Anterior cingulate cortex (tissue), 58 donors: ENCODE measurements at regions not wholly inside any gene's neighbourhood (a gene's known extent, or its start where the extent isn't known, plus 50 kb on each side); places are given as distances from the start of the nearest gene placed in this dataset.

ENCODE experiments used
- DNase-seq, 58 donors: peaks; one replicate each; lab custom pipeline; 2025; lab: John Stamatoyannopoulos, UW

DNA sequence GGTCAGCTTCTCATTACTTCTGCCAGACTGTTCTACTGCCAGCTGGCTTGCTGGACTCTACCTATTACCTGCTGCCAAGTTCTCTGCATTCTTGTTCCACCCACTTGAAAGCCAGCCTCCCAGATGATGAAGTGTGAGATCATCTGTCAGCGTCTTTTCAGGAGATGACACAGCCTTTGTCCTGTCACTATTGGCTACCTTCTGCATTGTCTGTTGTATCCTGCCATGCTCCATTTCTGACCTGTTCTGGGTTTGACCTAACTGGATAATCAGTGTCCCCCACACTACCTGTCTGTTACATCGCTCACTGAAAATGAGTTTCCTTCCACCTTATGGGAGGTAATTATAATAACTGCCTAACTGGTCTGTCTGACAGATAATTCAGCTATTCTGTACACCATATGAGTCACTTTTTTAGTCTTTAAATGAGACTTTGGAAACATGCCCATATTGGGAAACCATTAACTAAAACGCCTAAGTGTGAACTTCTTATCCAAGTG, 520.6 kb downstream of the METTL4 start:
- no peak for DNase-seq

DNA sequence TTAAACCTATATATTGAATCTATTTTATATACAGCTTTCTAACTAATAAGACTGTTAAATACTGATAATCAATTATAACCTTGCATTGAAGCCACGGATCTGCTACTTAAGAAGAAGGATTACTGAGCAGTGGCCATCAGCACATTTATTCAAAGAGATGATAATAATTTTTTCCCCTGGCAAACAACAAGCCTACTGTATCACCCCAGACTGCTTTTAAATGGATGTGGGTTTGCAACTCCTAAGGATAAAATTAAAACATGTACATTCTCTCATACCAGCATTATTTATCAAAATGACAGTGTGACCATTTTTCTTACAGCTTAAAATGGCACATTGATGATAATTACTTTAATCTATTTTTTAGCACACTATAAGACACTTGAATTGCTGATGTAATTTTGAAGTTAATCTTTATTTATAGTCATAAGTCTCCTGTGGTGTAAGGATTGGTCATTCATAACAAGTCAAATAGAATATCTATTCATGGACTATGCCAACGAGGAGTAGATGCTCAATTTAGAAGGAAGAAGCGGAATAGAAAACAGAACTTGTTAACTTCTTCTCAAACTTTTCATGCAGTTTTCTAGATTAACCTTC, 517.7 kb downstream of the METTL4 start:
- no peak for DNase-seq

DNA sequence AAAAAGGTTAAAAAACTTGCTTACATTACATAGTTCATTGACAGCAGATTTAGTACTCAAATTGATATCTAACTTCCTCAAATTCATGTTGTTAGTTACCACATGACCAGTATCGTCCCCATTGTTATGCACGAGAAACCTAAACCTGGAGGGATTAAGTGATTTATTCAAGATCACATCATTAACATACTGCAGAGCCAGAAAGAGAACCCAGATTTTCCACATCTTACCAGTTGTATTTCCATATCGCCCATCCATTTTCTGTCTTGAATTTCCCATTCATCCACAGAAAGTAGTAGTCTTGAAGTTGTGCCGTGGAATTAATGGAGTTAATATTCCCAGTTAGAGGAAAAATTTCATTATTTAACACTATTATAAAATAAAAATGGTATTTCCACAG, 512.0 kb downstream of the METTL4 start:
- DNase-seq = no peak

DNA sequence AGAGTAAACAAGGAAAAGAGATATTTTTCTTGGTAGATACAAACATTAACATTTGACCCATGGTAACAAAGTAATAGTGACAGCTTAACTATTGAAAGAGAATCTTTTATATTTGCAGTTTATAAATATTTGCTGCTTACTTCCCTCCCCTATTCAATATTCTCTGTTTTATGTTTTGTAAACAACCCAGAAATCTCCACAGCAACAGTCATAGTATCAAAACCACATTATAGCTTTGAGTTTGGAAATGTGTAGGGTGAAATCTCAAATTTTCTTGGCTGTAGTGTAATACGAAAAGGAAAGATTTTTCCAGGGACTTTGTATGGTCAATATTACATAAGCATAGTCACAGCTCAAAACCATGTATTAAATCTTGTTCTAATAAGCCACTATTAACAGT, 511.2 kb downstream of the METTL4 start:
- DNase-seq = no peak

DNA sequence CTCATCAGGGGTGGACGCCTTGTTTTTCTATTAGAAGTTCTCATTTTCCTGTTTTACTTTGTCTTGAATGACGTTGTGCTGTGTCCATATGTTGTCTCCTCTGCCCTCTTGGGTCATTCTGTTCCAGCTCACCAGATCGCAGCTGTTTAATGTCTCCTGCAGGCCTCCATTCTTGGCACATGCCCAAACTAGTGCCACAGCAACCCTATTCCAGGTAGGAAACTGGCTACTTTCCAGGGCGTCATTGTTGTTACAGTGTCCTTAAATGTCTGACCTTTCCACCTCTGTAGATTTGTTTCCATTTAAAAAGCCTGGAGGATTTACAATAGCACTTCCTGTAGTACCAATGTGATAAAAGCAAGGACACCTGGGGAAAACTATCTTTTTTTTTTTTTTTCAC, 500.7 kb downstream of the METTL4 start:
- no peak for DNase-seq

DNA sequence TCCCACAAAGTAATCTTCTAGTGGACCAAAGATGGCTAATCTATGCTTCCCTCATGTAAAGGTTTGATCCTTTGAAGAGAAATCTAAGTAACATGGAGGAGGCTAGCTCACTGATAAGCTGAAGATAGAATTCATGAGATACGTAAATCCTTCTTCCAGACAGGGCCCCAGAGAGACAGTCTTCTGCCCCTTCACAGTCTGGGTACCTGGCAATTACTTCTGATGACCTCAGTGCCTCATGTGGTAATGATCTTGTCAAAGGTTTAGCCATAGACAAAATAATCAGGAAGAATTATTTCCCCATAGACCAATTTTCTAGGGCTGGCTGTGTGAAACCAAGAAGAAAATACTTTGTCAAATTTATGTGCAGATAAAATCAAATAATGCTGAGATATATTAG, 495.8 kb downstream of the METTL4 start:
- no peak for DNase-seq

DNA sequence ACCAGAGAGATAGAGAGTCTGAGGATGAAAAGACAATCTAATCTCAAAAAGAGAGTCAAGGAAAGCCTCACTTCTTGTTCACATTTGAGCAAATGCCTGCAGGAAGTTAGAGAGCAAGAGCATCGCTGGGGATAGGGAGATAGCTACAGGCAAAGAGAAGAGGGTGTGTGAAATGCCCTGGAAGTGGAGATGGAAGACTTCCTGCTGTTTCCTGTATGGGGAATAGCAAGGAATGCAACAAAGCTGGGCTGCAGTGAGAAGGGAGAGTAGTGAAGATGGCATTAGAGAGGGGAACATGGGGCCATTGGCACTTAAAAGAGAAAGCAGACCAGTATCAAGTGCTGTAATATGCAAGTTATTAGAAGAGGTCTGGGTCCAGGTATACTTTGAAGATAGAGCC, 488.6 kb downstream of the METTL4 start:
- no peak for DNase-seq

DNA sequence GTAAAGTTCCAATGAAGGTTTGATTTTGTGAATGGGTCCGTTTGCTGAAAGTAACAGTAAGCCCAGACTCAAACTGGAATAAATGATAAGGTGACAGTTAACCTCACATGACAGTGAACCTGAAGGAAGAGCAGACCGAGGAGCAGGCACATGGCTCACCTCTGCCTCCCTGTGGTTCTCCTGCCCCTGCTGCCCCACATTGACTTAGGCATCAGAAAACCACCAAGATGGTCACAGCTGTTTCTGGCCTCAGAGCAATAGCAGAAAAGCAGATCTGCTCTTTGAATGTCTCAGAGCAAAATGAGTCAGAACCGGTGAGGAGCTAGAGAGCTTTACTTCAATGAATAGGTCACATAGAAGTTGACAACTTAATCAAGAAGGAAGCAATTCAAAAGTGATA, 487.6 kb downstream of the METTL4 start:
- no peak for DNase-seq

DNA sequence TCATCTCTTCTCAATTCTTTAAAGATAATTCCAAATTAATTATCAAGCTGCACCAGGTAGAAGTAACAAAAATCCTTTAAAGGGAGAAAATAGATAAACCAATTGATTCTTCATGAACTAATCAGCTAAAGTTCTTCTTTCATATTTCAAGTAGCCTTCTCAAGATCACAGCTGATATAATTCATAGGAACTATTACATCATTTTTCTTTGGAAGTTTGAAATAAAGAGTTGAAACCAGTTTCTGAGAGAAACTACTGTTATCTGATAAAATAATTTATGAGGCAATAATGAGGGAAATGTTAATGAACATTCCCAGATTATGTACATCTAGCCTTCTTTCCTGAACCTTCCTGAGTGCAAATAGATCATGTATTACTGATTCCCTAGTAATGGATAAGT, 484.9 kb downstream of the METTL4 start:
- no peak for DNase-seq

DNA sequence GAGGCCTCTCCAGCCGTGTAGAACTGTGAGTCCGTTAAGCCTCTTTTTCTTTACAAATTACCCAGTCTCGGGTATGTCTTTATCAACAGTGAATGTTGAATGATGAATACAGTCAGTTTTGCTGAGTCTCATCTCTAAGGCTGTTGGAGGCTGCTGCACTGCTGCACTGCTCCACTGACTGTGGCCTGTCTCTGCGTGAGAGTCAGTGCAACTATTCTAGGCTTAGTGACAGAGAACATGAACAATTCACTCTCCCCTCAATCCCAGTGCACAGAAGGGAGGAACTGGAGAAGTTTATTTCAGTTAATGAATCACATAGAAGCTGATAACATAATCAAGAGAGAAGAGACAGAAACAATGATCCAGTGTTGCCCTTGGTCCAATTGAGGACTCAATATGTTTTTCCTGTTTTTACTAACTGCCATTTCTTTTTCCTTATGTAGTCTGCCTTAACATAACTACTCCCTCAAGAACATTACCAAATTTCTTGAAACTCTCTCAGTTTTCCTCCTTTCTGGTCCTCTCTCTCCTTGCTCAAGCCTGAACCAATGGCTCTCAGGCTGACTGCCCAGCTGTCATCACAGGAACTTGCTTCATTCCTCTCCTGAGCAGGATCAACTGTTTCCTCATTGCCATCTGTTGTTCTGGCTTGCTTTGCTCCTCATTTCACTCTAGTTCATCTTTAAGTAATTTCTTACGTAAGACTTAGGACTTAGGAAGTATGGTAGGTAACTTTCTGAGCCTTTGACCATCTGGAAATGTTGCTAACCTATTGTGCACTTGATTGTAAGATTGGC, 483.2 kb downstream of the METTL4 start:
- no peak for DNase-seq

DNA sequence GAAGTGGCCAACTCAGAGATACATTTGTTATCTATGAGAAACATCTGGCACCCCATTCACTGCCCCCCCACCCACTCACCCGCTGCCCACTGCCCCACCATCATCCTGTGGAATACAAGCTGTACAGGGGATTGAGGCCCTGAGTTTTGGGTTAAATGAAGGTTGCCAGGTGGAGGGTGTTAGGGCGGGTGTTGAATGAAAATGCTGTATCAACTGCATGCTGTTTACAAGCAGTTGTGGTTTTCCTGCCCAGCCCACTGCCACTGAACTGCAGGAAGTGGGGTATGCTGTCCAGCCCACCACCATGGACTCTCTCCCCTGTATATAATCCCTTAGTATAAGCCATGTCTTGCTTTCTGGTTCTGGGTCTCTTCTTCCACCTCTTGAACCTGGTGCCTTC, 481.9 kb downstream of the METTL4 start:
- no peak for DNase-seq

DNA sequence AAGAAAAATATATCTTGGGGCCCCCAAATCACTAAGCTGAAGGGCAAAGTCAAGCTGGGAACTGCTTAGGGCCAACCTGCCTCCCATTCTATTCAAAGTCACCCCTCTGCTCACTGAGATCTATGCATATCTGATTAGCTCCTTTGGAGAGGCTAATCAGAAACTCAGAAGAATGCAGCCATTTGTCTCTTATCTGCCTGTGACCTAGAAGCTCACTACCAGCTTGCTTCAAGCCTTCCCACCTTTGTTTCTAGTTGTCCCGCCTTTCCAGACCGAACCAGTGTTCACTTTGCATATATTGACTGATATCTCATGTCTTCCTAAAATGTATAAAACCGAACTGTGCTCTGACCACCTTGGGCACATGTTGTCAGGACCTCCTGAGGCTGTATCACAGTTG, 479.4 kb downstream of the METTL4 start:
- no peak for DNase-seq

DNA sequence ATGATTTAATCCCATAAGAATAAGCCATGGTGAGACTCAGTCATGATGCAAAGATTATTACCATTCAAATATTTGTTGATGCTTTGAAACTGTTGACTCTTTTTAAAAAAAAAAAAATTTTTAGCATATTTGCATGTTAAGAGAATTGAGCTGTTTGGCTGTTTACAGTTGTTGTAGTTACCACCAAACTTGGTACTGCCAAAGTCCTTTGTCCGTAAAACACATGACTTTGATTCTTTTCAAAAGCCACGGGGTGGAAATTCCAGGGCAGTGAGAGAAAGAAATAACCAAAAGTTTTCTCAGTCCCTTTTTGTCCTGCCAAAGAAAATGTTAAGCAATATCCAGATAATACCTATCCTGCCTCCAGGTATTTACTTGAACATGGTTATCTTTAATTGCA, 474.8 kb downstream of the METTL4 start:
- no peak for DNase-seq

DNA sequence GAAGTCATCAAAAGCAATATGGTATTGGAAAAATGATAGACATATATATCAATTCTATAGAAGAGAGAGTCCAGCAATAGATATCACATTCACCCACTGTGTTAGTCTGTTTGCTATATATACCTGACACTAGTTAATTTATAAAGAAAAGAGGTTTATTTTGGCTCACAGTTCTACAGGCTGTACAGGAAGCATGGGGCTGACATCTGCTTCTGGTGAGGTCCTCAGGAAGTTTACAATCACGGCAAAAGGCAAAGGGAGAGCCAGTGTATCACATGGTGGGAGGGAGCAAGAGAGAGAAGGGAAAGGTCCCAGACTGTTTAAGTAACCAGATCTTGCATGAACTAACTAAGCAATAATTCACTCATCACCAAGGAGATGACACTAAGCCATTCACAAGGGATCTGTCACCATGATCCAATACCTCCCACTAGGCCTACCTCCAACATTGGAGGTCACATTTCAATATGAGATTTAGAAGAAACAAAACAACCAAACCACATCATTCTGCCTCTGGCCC, 470.6 kb downstream of the METTL4 start:
- no peak for DNase-seq

DNA sequence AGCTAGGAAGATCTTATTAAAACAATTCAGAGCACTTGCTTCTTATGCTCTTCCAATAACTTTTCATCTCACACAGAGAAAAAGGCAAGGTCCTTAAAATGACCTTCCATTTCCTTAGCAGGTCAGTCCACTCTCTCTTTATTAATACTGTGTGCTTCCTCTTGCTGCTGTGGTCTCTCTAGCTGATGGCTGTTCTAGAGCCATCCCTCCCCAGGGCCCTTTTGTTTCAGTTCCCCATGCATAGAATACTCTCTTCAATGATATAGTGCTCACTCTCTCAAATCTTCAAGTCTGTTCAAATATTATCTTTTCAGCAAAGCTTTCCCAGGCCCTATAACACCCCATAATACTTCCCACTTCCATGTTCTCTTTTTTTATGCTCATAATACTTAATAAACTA, 469.3 kb downstream of the METTL4 start:
- DNase-seq = no peak

DNA sequence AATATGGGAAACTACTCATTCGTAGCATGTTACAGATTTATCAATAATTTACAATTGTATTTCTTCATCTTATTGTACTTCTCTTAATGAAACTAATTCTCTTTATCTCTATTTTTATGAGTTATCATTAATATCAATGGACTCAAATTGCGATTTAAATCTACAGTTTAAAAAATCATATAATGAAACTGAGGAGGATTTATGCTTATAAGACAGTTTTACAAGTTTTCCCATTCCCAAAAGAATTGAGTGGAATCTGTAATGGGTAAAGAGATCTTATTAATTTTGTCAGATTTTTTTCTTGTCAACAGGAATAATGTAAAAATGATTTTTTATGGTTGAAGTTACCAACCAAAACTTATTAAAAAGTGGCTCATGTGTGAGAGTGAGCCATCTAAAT, 468.0 kb downstream of the METTL4 start:
- DNase-seq = no peak

DNA sequence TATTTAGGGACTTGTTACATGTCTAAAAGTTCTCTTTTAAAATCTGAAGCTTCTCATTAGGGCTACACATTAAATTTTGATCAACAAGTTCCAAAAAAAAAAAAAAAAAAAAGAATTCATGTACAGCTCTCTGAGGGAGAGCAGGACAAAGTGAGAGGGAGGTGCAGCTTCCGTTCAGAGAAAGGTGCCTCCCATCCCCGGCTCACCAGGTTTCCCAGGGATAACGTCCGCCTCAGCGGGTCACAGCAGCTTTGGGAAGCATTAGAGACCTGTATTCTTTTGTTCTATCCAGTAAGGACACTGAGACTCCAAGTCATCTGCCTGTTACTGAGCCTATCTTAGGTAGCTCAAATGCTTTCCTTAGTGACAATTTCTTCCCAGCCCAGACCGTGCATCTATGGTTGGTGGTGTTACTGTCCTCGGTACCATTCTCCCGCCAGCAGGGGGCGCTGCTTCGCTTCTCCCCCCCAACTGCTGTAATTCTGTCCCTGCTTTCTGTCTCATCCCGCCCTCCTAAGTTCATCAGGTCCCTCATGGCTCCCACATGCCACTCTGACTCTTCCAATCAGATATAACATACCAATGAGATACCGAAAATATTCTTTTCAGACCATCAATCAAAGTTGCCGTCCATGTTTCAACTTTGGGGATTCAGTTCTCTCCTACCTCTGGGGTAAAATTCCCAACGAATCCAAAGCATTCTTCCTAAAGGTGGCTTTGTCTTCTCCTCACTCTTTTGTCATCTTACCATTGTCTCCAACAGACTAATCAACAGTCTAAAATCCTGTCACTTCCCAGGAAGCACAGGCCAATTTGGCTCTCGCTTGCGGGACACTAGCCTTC, 466.5 kb downstream of the METTL4 start:
- DNase-seq = peak in 14 of 58 donors; percentile 2 to 29 (median 4)

DNA sequence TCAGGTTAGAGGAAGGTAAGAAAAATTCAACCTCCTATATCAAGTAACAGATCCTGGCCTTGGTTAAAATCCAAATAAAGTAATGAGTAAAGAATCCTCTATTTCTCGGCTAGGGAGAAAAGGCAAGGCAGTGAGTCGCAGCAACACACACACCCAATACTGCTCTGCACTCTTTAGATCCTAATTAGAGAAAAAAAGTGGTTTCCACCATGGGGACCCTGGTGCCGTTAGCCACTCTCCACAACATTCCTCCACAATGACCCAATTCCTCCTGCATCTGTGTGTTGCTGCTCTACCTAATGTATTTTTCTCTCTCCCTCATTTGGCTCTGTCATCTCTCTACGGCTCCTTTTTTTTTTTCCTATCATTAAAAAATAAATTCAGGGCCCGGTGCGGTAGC, 462.7 kb downstream of the METTL4 start:
- DNase-seq = no peak

DNA sequence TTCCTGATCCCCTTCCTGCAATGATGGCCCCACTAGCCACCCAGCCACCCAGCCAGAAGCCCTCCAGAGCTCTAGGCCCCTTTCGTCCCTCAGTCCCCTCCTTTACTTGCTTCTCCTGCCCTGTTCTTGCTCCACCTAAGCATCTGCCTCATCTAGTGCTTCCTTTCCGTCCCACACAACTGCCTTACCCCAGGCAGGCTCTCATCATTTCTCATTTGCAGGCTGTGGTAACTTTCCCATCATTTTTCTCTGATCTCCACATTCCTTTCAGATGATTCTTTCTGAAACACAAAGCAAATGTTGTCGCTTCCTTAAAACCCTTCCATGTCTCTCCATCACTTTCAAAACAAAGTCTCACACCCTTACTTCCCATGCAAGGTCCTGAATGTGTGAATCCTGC, 459.8 kb downstream of the METTL4 start:
- no peak for DNase-seq

DNA sequence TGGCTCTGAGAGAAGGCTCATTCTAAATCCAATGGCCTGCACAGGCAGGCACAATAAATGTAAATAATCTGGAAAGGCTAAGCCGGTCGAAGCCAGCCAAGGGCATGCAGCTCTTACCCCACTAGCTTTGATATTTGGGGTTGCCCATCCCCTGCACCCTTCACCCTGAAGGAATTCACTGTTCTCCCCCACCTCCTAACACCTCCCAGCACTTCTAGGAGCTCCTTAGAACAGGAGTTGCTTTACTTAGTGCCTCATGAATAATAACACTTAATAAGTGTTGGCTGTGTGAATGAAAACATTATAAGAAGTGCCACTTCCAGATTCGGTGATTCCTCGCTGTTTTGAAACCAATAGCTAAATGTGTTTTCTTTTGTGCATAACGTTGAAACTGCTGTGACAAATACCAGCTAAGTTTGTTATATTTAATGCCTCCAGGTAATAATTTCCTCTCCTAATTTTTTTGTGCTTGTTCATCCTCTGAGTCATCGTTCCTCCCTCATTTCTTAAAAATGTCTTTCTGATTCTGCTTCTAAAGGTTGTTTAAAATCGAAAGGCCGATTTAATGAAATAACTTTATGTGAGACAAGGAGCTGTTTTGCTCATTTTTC, 458.8 kb downstream of the METTL4 start:
- DNase-seq = no peak

DNA sequence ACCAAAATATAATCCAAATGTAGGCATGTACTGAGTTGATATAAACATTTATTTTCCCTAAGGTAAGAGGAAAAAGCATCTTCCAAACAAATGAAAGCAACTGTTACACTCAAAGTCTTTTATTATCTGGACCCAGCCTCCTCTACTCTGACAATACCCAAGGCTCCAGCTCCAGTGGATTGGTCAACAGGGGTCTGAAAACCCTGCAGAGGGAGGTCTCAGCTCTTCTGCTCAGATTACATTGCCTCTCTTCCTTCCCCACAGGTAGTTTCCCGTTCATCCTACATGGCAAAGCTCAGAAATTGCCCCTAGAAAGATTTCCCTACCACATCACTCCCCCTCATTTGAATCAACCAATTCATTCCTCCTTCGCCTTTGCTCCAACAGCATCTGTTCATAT, 457.0 kb downstream of the METTL4 start:
- DNase-seq = no peak
